Smooth muscle cell (in vitro differentiated cells): ENCODE measurements at regions not wholly inside any gene's neighbourhood (a gene's known extent, or its start where the extent isn't known, plus 50 kb on each side); places are given as distances from the start of the nearest gene placed in this dataset.
"Not testable (repeated sequence)": the region's sequence is repeated elsewhere in the genome, so short reads cannot be mapped to it uniquely, and the experiment has no call there.

ENCODE experiments used
- DNase-seq: peaks from one replicate; lab custom pipeline; 2025; ENCODE audit not compliant: unreplicated experiment; lab: John Stamatoyannopoulos, UW
- H2AFZ ChIP-seq: fragments of 200-600 bp; sonication (generic); 2 replicates; pipeline ENCODE4 v1.6.0; 2016; ENCODE audit warnings: antibody characterized with exemption, low read depth, mild to moderate bottlenecking
- H3F3A ChIP-seq: fragments of 200-600 bp; sonication (generic); 2 replicates; pipeline ENCODE4 v1.6.0; 2017; ENCODE audit warnings: antibody characterized with exemption, low read depth
- H3K27ac ChIP-seq: fragments of 200-600 bp; sonication (generic); 2 replicates; pipeline ENCODE4 v1.5.1; 2016; ENCODE audit warnings: low read depth, mild to moderate bottlenecking
- H3K27me3 ChIP-seq: fragments of 200-600 bp; sonication (generic); 2 replicates; pipeline ENCODE4 v1.6.1; 2016; ENCODE audit warnings: low read depth, mild to moderate bottlenecking
- H3K36me3 ChIP-seq: fragments of 200-600 bp; sonication (generic); 2 replicates; pipeline ENCODE4 v1.5.1; 2016; ENCODE audit warnings: low read depth
- H3K4me1 ChIP-seq: fragments of 200-600 bp; sonication (generic); 2 replicates; pipeline ENCODE4 v1.5.1; 2016; ENCODE audit warnings: low read depth
- H3K4me2 ChIP-seq: fragments of 200-600 bp; sonication (generic); 2 replicates; pipeline ENCODE4 v1.6.0; 2016; ENCODE audit warnings: mild to moderate bottlenecking
- H3K4me3 ChIP-seq: fragments of 200-600 bp; sonication (generic); 2 replicates; pipeline ENCODE4 v1.5.1; 2016; ENCODE audit warnings: mild to moderate bottlenecking
- H3K79me2 ChIP-seq: fragments of 200-600 bp; sonication (generic); 2 replicates; pipeline ENCODE4 v1.6.0; 2016; ENCODE audit warnings: low read depth, mild to moderate bottlenecking
- H3K9ac ChIP-seq: fragments of 200-600 bp; sonication (generic); 2 replicates; pipeline ENCODE4 v1.6.0; 2016; ENCODE audit warnings: low read depth
- H3K9me3 ChIP-seq: fragments of 200-600 bp; sonication (generic); replicated peaks from 2 replicates; pipeline ENCODE4 v1.5.1; 2016; ENCODE audit warnings: low read depth
- H4K20me1 ChIP-seq: fragments of 200-600 bp; sonication (generic); 2 replicates; pipeline ENCODE4 v1.6.0; 2016; ENCODE audit warnings: low read depth
- WGBS: methylation state at CpG from one replicate; pipeline ENCODE4 v1.1.7; 2016; ENCODE audit warnings: low lambda C conversion rate; 5-methylcytosine and 5-hydroxymethylcytosine counted together
- TF ChIP-seq, protein P1 (sequence below): fragments of 200-600 bp; sonication (generic); IDR thresholded peaks from 2 replicates; pipeline ENCODE4 v1.5.1; 2017; ENCODE audit warnings: borderline replicate concordance, mild to moderate bottlenecking, antibody characterized with exemption; ENCODE audit not compliant: insufficient read depth, poor library complexity, severe bottlenecking

DNA sequence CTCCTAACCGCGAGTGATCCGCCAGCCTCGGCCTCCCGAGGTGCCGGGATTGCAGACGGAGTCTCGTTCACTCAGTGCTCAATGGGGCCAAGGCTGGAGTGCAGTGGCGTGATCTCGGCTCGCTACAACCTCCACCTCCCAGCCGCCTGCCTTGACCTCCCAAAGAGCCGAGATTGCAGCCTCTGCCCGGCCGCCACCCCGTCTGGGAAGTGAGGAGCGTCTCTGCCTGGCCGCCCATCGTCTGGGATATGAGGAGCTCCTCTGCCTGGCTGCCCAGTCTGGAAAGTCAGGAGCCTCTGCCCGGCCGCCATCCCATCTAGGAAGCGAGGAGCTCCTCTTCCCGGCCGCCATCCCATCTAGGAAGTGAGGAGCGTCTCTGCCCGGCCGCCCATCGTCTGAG lies 58.8 kb upstream of the ANKRD30BL start:
- H3K4me3 ChIP-seq, H3K27me3 ChIP-seq, H3K4me1 ChIP-seq, H3K27ac ChIP-seq, H3F3A ChIP-seq, H3K9ac ChIP-seq, H2AFZ ChIP-seq, H3K9me3 ChIP-seq, DNase-seq, H3K36me3 ChIP-seq, H4K20me1 ChIP-seq, H3K4me2 ChIP-seq, H3K79me2 ChIP-seq: not testable (repeated sequence)
- WGBS = 97% methylated on average over 28 of the region's 28 CpGs

DNA sequence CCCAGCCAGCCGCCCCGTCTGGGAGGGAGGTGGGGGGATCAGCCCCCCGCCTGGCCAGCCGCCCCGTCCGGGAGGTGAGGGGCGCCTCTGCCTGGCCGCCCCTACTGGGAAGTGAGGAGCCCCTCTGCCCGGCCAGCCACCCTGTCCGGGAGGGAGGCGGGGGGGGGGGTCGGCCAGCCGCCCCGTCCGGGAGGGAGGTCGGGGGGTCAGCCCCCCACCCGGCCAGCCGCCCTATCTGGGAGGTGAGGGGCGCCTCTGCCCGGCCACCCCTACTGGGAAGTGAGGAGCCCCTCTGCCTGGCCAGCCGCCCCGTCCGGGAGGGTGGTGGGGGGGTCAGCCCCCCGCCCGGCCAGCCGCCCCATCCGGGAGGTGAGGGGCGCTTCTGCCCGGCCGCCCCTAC lies 60.1 kb upstream of the ANKRD30BL start:
- not testable (repeated sequence) for H4K20me1 ChIP-seq, H3K36me3 ChIP-seq, H3K4me2 ChIP-seq, H3K9me3 ChIP-seq, H2AFZ ChIP-seq, DNase-seq, H3K9ac ChIP-seq, H3F3A ChIP-seq, H3K27me3 ChIP-seq, H3K4me1 ChIP-seq, H3K4me3 ChIP-seq, H3K79me2 ChIP-seq, H3K27ac ChIP-seq
- 100% methylated on average over 3 of the region's 30 CpGs for WGBS

DNA sequence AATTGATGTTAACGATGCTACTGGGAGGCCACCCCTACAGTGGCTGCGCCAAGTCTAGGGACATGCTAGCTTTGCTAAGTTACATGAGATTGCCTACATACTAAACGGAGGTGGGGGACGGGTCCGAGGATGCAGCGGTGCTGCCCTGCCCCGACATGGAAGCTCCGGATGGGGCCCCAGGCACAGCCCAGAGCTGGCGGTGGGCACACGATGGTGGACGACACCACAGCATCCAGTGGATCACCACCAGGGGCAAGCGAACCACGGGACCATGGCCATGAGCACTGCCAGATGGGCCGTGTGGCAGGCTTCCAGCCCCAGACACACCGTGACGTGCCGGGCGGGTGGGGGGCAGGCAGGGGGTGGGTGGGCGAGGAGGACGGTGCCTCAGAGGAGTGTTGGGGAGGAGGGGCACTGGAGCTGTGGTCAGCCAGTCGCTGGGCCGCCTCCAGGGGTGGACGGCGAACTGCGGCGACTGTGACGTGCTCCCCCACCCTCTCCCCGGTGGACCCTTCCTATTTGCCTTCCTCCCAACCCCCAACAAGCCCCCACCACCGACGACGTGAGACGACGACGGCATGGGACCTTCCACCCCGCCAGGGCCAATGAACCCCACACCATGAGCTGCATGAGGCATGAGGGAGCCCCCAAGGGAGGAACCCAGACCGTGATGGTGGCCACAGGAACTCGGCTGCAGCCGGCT lies 90.6 kb upstream of the ANKRD30BL start:
- Histone ChIP-seq H4K20me1 (no peaks in the 10 kb centered on the region), H3K4me3 (no peak overlapping the region), H3K9ac (no peak overlapping the region), H3K79me2 (no peaks in the 10 kb centered on the region), H3K9me3 (no peaks in the 10 kb centered on the region), H3K4me2 (no peak overlapping the region), H3K27ac (no peak overlapping the region), H3F3A (no peaks in the 10 kb centered on the region), H2AFZ (no peak overlapping the region), H3K27me3 (no peaks in the 10 kb centered on the region), H3K4me1 (no peaks in the 10 kb centered on the region), H3K36me3 (no peaks in the 10 kb centered on the region)
- DNase-seq = no peak
- WGBS = 97% methylated on average over 26 of the region's 38 CpGs
- TF ChIP-seq, protein P1, sequence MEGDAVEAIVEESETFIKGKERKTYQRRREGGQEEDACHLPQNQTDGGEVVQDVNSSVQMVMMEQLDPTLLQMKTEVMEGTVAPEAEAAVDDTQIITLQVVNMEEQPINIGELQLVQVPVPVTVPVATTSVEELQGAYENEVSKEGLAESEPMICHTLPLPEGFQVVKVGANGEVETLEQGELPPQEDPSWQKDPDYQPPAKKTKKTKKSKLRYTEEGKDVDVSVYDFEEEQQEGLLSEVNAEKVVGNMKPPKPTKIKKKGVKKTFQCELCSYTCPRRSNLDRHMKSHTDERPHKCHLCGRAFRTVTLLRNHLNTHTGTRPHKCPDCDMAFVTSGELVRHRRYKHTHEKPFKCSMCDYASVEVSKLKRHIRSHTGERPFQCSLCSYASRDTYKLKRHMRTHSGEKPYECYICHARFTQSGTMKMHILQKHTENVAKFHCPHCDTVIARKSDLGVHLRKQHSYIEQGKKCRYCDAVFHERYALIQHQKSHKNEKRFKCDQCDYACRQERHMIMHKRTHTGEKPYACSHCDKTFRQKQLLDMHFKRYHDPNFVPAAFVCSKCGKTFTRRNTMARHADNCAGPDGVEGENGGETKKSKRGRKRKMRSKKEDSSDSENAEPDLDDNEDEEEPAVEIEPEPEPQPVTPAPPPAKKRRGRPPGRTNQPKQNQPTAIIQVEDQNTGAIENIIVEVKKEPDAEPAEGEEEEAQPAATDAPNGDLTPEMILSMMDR = no peak

DNA sequence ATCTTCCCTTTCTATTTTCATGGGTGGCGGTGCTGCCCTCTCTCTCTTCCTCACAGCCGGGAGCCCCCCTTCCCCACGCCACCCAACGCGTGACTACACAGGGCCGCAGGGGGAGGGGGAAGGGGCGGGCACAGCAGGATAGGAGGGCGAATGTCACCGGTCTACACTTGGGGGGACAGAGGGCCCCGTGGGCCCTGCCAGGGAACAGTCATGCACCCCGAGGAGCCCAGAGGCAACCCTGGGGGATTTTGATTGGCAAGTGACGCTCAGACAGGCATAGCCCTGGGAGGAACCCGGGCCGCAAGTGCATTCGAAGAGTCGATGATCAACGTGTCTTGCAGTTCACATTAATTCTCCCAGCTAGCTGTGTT lies 91.1 kb upstream of the ANKRD30BL start:
- Histone ChIP-seq H3K27me3 (no peaks in the 10 kb centered on the region), H3K4me3 (no peak overlapping the region), H3K4me1 (no peaks in the 10 kb centered on the region), H3F3A (no peaks in the 10 kb centered on the region), H3K9ac (no peak overlapping the region), H3K9me3 (no peaks in the 10 kb centered on the region), H3K36me3 (no peaks in the 10 kb centered on the region), H2AFZ (no peak overlapping the region), H3K27ac (no peak overlapping the region), H4K20me1 (no peaks in the 10 kb centered on the region), H3K4me2 (no peak overlapping the region), H3K79me2 (no peaks in the 10 kb centered on the region)
- no peak for DNase-seq
- TF ChIP-seq, protein P1 = no peak
- WGBS = 92% methylated on average over 17 of the region's 17 CpGs
